MG63 (cell line): ENCODE measurements at regions not wholly inside any gene's neighbourhood (a gene's known extent, or its start where the extent isn't known, plus 50 kb on each side); places are given as distances from the start of the nearest gene placed in this dataset.

ENCODE experiments used
- DNase-seq: peaks from one replicate; pipeline ENCODE4 v3.0.0-alpha.2; 2020
- H3K27me3 ChIP-seq: fragments of 250-450 bp; sonication (Bioruptor Pico); 2 replicates; pipeline ENCODE4 v1.5.1; 2020; ENCODE audit warnings: mild to moderate bottlenecking, moderate library complexity
- H3K36me3 ChIP-seq: fragments of 250-450 bp; sonication (Bioruptor Pico); 2 replicates; pipeline ENCODE4 v1.5.1; 2020; ENCODE audit warnings: mild to moderate bottlenecking, moderate library complexity
- H3K4me3 ChIP-seq: fragments of 250-450 bp; sonication (Bioruptor Pico); 2 replicates; pipeline ENCODE4 v1.5.1; 2020; ENCODE audit warnings: mild to moderate bottlenecking, moderate library complexity
- H3K9me3 ChIP-seq: fragments of 250-450 bp; sonication (Bioruptor Pico); 2 replicates; pipeline ENCODE4 v1.5.1; 2020; ENCODE audit warnings: mild to moderate bottlenecking, moderate library complexity

DNA sequence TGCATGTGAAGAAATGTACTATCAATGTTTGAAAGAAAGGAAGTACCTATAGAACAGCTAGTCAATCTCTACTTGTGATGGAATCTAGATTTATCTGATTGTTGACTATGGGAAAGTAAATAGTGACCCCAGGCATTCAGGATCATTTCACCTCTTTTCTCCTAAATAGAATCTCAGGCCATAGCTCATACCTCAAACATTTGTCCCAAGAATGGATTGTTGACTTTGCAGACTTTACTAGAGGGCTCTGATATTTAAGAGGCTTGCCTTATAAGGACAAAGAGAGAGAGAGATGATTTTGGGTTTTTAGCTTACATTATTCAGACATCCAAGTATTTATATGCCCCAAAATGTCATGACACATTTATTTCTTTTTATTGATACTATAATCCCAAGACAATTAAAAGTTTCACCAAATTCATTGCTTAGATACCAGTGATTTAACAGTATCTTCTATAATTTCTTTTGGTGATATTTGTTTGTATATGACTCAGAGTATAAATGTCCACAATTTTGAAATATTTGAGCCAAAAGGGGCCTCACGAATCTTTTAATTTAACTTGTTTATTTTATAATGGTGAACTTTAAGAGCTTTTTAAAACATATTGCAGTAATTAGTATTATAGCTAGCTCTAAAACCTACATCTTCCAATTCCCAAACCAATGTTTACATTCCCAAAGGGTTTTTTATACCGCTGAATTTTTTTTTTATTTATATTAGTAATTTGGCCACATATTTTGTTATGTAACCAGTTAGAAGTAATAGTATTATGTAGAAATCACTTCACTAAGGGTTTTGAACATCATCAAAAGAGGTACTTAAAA, 614.1 kb downstream of the PCDH7 start:
- DNase-seq: no peak
- no peaks in the 10 kb centered on the region for H3K36me3 ChIP-seq
- no peaks in the 10 kb centered on the region for H3K9me3 ChIP-seq
- H3K4me3 ChIP-seq: no peak overlapping the region
- H3K27me3 ChIP-seq: no peaks in the 10 kb centered on the region

DNA sequence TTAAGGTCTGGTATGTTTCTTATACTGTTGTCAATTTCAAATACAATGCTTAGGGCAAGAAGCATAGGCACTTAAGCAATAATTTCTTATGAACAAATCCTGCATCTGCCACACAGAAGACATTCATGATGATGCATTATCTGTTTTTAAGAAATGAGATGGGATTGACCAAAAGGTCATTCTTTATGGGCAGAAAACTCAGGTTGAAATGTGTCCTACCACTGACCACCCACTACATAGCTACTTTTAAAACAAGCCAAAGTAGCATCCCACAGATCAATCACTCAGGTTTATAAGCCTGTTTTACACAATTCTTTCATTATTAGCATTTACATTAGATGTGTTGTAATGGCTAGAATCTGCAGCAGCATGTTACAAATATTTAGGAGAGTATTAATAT, 617.8 kb downstream of the PCDH7 start:
- no peaks in the 10 kb centered on the region for H3K27me3 ChIP-seq
- H3K36me3 ChIP-seq: no peaks in the 10 kb centered on the region
- no peak for DNase-seq
- H3K4me3 ChIP-seq: no peak overlapping the region
- no peaks in the 10 kb centered on the region for H3K9me3 ChIP-seq

DNA sequence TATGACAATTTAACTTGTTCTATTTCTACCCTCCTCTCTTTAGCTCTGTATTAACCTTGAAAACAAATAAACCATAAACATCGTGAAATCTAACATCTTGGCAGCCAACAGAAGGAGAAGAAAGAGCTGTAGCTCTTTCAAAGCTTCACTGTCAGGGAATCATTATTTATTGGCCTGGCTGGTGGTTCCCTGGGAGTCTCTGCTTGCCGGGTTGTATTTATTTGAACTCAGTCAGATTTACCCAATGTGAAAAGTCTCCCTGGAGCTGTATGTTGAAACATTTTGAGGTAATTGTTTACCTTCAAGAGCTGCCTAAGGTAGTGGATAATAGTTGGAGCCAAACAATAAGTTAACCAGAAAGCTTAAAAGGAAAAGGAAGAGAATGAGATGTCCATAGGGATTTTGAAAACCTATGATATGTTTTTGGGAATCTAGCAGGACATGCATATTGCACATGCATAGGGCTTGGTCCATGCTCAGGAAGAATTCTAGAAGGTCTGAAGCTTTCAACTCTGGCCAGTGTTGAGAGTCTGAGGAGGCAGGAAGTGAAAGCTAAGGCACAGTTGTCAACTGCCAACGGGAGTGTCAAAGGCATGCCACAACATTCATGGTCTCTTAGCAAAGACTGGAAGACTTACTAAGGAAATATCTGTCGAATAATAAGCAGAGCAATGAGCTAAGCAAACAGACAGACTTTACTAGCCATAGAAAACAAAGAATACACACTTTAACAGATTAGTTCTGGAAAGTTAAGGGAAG, 621.6 kb downstream of the PCDH7 start:
- H3K27me3 ChIP-seq: no peaks in the 10 kb centered on the region
- no peaks in the 10 kb centered on the region for H3K36me3 ChIP-seq
- H3K4me3 ChIP-seq: no peak overlapping the region
- H3K9me3 ChIP-seq: no peaks in the 10 kb centered on the region
- DNase-seq: no peak

DNA sequence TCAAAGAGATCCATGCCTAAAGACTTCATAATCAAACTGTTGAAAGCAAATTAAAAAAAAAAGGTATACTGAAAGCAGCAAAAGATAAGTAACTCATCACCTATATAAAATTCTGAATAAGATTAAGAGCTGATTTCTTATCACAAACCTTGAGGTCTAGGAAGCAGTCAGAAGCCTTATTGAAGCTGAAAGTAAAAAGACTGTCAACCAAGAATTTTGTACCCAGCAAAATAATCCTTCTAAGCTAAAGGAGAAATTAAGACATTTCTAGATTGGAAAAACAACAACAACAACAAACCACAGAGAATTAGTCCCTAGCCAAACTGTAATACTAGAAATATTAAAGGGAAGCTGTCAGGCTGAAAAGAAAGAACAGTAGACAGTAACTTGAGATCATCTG, 622.9 kb downstream of the PCDH7 start:
- no peaks in the 10 kb centered on the region for H3K27me3 ChIP-seq
- H3K9me3 ChIP-seq: no peaks in the 10 kb centered on the region
- no peaks in the 10 kb centered on the region for H3K36me3 ChIP-seq
- H3K4me3 ChIP-seq: no peak overlapping the region
- no peak for DNase-seq

DNA sequence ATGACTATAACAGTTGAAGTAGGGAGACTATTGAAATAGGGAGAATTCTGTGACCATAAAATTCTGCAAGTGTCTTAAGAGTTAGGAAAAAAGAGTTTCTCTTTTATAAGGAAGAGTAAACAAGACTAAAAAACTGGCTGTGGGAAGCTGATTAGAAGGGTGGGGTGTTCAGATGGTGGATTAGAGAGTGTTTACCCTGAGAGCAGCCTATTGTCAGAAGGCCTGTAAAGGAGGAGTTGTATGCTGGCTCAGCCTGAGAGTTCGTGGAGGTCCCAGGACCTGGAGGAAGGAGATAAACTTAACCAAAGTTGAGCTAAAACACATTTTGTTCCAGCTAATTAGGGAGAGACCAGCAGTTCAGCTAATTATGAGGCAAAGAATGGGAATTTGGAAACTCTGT, 629.7 kb downstream of the PCDH7 start:
- Histone ChIP-seq H3K4me3 (no peak overlapping the region), H3K27me3 (no peaks in the 10 kb centered on the region), H3K9me3 (no peaks in the 10 kb centered on the region), H3K36me3 (no peaks in the 10 kb centered on the region)
- no peak for DNase-seq

DNA sequence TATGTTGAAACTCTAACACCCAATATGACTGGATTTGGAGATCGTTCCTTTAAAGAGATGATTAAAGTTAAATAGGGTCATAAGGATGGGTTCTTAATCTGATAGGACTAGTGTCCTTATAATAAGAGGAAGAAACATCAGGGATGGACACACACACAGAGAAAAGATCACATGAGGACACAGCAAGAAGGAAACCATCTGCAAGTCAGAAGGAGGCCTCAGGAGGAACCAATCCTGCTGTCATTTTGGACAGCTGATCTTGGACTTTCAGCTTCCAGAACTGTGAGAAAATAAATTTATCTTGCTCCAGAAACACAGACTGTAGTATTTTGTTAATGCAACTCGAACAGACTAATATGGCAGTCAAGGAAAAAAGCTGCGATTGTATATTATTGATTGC, 631.5 kb downstream of the PCDH7 start:
- Histone ChIP-seq H3K9me3 (no peaks in the 10 kb centered on the region), H3K4me3 (no peak overlapping the region), H3K27me3 (no peaks in the 10 kb centered on the region), H3K36me3 (no peaks in the 10 kb centered on the region)
- DNase-seq: no peak

DNA sequence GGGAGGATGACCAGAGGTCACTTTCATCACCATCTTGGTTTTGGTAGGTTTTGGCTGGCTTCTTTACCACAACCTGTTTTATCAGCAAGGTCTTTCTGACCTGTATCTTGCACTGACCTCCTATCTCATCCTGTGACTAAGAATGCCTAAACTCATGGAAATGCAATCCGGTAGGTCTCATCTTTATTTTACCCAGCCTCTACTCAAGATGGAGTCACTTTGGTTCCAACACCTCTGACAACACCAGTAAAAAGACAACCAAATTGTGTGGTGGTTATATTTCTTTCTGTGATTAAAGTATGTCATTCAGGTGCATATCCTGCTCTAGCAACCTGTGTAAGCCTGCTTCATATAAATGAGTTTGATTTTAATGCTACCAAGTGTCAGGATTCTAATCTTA, 636.7 kb downstream of the PCDH7 start:
- no peaks in the 10 kb centered on the region for H3K27me3 ChIP-seq
- no peak overlapping the region for H3K4me3 ChIP-seq
- no peaks in the 10 kb centered on the region for H3K9me3 ChIP-seq
- no peaks in the 10 kb centered on the region for H3K36me3 ChIP-seq
- DNase-seq: no peak

DNA sequence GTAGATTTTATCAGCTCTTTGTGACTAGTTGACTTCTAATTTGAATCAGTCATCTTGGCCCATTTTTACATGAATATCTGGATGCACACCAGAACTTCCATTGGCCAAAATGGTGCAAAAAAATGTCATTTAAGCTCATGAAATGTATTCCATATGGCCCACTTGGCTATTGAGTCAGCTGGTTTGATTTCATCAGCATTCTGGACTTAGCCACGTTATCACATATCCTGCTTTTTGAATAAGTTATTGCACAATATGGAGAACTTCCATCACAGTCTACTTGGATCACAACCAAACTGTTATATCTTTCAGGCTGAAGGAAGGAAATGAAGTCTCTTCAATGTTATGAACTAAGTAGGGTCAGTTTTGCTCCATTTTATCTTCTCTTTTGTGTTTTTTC, 640.6 kb downstream of the PCDH7 start:
- Histone ChIP-seq H3K36me3 (no peaks in the 10 kb centered on the region), H3K4me3 (no peak overlapping the region), H3K27me3 (no peaks in the 10 kb centered on the region), H3K9me3 (no peaks in the 10 kb centered on the region)
- DNase-seq: no peak

DNA sequence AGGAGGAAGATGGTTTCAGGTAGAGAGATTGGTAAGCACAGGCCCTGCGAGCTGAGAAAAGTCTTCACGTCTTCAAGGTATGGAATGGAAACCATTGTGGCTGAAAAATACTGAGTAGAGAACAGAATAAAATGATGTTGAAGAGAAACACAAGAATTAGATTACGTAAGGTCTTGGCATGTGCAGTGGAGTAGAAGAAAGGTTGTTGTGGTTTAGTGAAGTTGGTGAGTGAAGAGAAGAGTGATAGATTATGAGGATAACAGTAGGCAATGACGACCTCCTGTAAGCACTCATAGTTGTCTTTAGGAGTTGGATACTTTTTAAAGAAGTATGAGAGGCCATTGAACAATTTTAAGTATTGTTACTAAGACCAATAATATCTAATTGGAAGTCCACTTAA, 642.6 kb downstream of the PCDH7 start:
- H3K36me3 ChIP-seq: no peaks in the 10 kb centered on the region
- no peaks in the 10 kb centered on the region for H3K9me3 ChIP-seq
- H3K27me3 ChIP-seq: no peaks in the 10 kb centered on the region
- no peak for DNase-seq
- no peak overlapping the region for H3K4me3 ChIP-seq

DNA sequence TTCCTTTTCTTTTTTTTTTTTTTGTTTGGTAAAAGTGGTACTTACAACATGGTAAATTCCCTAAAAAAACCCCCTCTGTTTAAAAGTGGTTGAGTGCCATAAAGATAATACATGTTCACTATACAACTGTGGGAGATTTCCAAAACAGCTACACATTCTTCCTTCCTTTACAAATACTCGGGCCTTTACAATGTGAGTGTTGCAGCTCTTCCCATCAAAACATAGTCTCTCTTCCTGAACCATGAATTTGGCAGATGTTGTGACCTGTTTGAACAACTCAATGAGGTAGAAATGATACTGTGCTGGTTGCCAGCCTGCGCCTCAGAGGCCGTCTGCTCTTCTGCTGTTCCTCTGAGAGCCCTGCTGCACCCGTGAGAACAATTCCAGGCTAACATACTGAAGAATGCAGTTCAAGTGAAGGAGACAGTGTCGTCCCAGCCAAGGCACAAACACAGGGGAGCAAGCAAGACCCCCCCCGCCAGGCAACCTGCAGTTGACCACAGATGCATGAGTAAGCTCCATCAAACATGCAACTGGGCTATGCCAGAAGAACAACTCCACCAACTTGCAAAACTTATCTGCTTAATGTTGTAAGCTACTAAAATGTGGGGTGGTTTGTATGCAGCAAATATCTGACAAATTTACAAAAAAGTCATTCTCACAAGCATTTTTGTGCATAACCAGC, 645.0 kb downstream of the PCDH7 start:
- H3K36me3 ChIP-seq: no peaks in the 10 kb centered on the region
- DNase-seq: no peak
- no peaks in the 10 kb centered on the region for H3K9me3 ChIP-seq
- no peak overlapping the region for H3K4me3 ChIP-seq
- no peaks in the 10 kb centered on the region for H3K27me3 ChIP-seq

DNA sequence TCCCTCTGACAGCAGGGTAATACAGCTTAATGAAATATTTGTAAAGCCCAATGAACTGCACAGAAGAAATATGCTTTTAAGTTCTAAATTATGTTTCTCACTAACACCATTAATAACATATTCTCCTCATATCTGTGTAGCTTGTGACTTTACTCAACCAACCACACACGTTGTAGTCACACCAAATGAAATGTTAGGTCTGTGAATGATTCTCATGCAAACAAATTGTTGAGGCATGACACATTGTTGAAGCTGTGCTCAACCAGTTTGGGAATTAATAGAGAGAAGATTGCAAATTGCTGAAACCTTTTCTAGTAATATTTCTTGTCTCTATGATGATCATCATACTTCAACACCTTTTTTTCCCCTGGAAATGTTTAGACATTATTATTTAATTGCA, 645.9 kb downstream of the PCDH7 start:
- no peak overlapping the region for H3K4me3 ChIP-seq
- no peaks in the 10 kb centered on the region for H3K27me3 ChIP-seq
- no peaks in the 10 kb centered on the region for H3K9me3 ChIP-seq
- no peaks in the 10 kb centered on the region for H3K36me3 ChIP-seq
- no peak for DNase-seq

DNA sequence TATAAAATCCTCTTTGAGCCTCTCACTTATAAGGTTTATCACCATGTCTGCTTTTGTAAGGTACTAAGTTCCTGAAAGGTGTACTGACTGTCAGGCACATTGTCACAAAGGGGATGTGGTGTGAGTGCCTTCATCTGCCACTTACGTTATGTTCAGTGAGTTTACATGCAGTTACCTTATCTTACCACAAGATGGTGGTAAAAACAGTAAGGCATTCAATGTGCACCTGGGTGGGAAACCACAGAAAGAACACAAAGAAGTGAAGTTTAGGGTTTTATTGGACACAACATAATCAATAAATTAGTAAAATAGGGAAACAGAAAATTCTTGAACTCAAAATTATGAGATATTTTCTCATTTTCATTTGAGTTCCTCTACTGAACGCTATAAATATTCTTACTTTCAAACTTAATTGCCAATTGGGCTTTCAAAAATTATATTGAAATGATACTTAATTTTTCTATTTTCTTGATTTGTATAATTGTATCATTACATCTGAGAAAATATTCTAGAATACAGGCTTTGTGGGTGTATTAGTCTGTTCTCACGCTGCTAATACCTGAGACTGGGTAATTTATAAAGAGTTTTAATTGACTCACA, 650.8 kb downstream of the PCDH7 start:
- H3K4me3 ChIP-seq: no peak overlapping the region
- no peak for DNase-seq
- H3K36me3 ChIP-seq: no peaks in the 10 kb centered on the region
- no peaks in the 10 kb centered on the region for H3K9me3 ChIP-seq
- H3K27me3 ChIP-seq: no peaks in the 10 kb centered on the region

DNA sequence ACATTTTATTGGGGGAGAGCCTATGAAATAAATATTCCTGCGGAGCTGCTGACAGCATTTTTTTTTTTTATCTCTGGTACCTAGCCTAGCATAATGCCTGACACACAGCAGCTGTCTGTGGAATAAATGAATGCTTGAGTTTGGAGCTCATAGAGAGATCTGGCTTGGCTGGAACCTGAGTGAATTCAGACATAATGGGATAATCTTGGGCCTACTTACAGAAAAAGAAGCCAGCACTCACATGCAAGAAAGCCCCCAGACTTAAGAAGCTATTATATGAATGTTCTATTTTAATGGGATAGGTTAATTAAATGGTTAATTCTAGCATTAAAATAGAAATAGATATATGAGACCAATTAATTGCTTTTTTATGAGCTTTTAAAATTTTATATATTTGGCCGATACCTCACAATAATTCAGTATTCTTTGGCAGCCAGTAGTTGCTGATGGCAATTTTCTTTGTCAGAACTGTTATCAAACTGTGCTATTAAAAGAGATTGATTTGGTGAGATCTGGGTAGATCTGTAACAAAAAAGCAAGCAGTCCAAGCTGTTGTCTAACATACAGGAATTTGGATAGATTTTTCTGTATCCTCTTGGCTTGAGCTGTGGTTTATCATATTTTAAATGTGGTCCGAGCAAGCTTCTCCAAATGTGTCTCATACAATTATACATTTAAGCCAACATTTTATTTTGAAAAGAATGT, 654.2 kb downstream of the PCDH7 start:
- no peak overlapping the region for H3K4me3 ChIP-seq
- no peaks in the 10 kb centered on the region for H3K27me3 ChIP-seq
- no peaks in the 10 kb centered on the region for H3K36me3 ChIP-seq
- no peak for DNase-seq
- no peaks in the 10 kb centered on the region for H3K9me3 ChIP-seq

DNA sequence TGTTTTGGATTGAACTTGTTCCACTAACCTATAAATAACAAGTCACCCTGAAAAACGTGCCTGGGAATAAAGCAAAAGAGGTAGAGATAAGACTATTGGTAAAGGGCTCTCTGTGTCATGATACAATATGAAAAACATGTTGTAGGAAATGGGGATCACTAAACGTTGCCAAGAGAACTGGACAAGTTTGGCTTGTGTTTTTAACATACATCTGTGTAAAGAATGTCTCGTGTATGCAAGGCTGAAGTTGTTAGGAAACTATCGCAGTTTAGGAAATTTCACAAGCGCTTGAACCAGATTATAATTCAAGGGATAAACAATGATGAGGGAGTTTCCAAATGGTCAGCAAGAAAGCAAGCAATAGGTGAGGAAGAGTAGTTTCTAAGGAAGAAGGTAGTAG, 655.8 kb downstream of the PCDH7 start:
- Histone ChIP-seq H3K9me3 (no peaks in the 10 kb centered on the region), H3K27me3 (no peaks in the 10 kb centered on the region), H3K4me3 (no peak overlapping the region), H3K36me3 (no peaks in the 10 kb centered on the region)
- DNase-seq: no peak

DNA sequence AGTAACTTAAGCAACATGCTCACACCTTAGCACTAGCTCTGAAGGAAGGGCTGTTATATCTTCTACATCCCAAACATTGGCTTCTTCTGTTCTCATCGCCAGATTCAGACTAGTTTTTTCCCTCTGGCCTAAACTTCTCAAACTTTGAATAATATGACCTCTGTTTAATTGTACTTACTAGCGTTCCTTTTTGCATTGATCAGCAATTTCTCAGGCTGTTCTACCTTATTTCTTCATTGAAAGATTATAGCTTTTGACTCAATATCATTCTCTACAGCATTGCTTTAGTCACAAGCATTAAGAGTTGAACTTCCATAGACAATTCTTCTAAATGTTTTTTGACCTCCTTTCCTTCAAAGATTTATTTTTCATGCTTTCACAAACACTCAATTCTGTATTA, 659.2 kb downstream of the PCDH7 start:
- Histone ChIP-seq H3K36me3 (no peaks in the 10 kb centered on the region), H3K9me3 (no peaks in the 10 kb centered on the region), H3K4me3 (no peak overlapping the region), H3K27me3 (no peaks in the 10 kb centered on the region)
- no peak for DNase-seq

DNA sequence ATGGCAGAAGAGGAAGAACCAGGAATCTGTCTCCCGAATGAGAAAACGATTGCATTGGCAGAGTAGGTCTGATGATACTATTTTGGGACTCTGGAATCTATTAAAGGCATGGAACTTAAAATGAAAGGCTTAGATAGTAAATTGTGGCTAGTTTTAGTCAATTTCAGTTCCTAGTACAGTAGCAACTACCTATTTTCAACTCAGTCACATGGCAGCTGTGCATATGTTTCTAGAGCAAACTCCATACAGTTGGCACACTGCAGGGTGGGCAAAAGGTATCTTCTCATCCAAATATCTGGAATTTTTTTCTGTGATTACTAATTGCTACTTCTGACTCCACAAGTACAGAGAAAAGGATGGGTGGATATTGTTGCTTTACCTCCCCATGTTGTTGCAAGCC, 663.6 kb downstream of the PCDH7 start:
- Histone ChIP-seq H3K9me3 (no peaks in the 10 kb centered on the region), H3K27me3 (no peaks in the 10 kb centered on the region), H3K4me3 (no peak overlapping the region), H3K36me3 (no peaks in the 10 kb centered on the region)
- DNase-seq: no peak

DNA sequence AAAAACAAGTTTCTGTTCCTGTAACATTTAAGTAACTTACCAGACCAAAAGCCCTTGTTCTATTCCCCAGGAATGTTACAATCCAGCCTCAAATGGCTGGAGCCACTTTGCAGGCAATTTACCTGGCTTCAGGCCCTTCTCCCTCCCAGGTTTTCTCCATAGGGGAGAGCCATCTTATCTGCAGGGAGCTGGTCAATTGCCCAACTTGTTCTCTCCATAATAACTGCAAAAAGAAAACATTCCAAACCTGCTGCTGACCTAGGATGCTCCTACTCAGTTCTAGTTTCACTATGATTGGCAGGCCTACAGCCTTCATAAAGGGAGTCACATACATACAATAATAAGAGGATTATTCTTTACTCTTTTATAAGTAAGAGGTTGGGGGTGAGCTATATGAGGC, 670.7 kb downstream of the PCDH7 start:
- H3K36me3 ChIP-seq: no peaks in the 10 kb centered on the region
- DNase-seq: no peak
- H3K4me3 ChIP-seq: no peak overlapping the region
- no peaks in the 10 kb centered on the region for H3K27me3 ChIP-seq
- no peaks in the 10 kb centered on the region for H3K9me3 ChIP-seq
